ENCODE measurements at regions not wholly inside any gene's neighbourhood (a gene's known extent, or its start where the extent isn't known, plus 50 kb on each side); places are given as distances from the start of the nearest gene placed in this dataset.
A peak's percentile ranks its signal among the peaks of the same experiment; 100 is the strongest.

GRCh38 chr12:88644946-88645702 is 64.9 kb upstream of the KITLG start:
- H4K91ac ChIP-seq (ENCODE audit: low read length), result no peak overlapping the region
- no peaks in the 10 kb centered on the region for H3K79me1 ChIP-seq (replicated peaks; ENCODE audit: low read length, poor library complexity, severe bottlenecking)
- no peak overlapping the region for H3K4ac ChIP-seq (ENCODE audit: low read depth in 1 of 2, low read length in 2 of 2)
- H3K18ac ChIP-seq (ENCODE audit: low read depth in 1 of 2, low read length in 2 of 2), result no peak overlapping the region
- no peak overlapping the region for H3K4me3 ChIP-seq (ENCODE audit: insufficient read depth in 1 of 2, low read depth in 1 of 2, low read length in 2 of 2)
- no peaks in the 10 kb centered on the region for H3K4me1 ChIP-seq (ENCODE audit: control insufficient read depth, insufficient read depth, low read depth, low read length)
- no peak overlapping the region for H3K4me2 ChIP-seq (ENCODE audit: low read length, poor library complexity, severe bottlenecking)
- H2BK120ac ChIP-seq (ENCODE audit: low read depth, low read length), result no peak overlapping the region
- H3K36me3 ChIP-seq (ENCODE audit: control insufficient read depth in 1 of 2, insufficient read depth in 2 of 2, low read depth in 1 of 2, low read length in 2 of 2), result no peaks in the 10 kb centered on the region
- no peaks in the 10 kb centered on the region for H3K9me3 ChIP-seq (ENCODE audit: control insufficient read depth, low read length)
- no peak overlapping the region for H2AK5ac ChIP-seq (ENCODE audit: low read length, severe bottlenecking)
- H3K9ac ChIP-seq (ENCODE audit: low read length), result no peak overlapping the region
- H2BK5ac ChIP-seq (ENCODE audit: low read depth, low read length, poor library complexity, severe bottlenecking), result no peak overlapping the region
- H3K23ac ChIP-seq (ENCODE audit: low read length in 2 of 2), result no peak overlapping the region
- no peak overlapping the region for H3K14ac ChIP-seq (ENCODE audit: low read length in 2 of 2)
- H4K8ac ChIP-seq (ENCODE audit: low read length), result no peak overlapping the region
- WGBS, result 98% methylated on average over 6 of the region's 7 CpGs
- H2AFZ ChIP-seq (ENCODE audit: low read depth, low read length), result no peak overlapping the region
- no peak overlapping the region for H2BK12ac ChIP-seq (ENCODE audit: low read length in 2 of 2)
- DNase-seq, result no peak
- H3K27me3 ChIP-seq (ENCODE audit: control insufficient read depth in 1 of 2, insufficient read depth in 1 of 2, low read length in 2 of 2), result no peaks in the 10 kb centered on the region
- H3K27ac ChIP-seq (ENCODE audit: low read length, poor library complexity, severe bottlenecking), result no peak overlapping the region
- H2BK15ac ChIP-seq (ENCODE audit: low read depth, poor library complexity, severe bottlenecking), result no peak overlapping the region

- Histone ChIP-seq H2BK120ac (ENCODE audit: low read depth, low read length) (no peak overlapping the region), H3K9me3 (ENCODE audit: control insufficient read depth, low read length) (no peaks in the 10 kb centered on the region), H2BK15ac (ENCODE audit: low read depth, poor library complexity, severe bottlenecking) (no peak overlapping the region), H3K79me1 (replicated peaks; ENCODE audit: low read length, poor library complexity, severe bottlenecking) (no peaks in the 10 kb centered on the region), H3K4me2 (ENCODE audit: low read length, poor library complexity, severe bottlenecking) (no peak overlapping the region), H3K23ac (ENCODE audit: low read length in 2 of 2) (no peak overlapping the region), H3K4me1 (ENCODE audit: control insufficient read depth, insufficient read depth, low read depth, low read length) (no peaks in the 10 kb centered on the region), H2BK12ac (ENCODE audit: low read length in 2 of 2) (no peak overlapping the region), H3K4me3 (ENCODE audit: insufficient read depth in 1 of 2, low read depth in 1 of 2, low read length in 2 of 2) (no peak overlapping the region), H3K27me3 (ENCODE audit: control insufficient read depth in 1 of 2, insufficient read depth in 1 of 2, low read length in 2 of 2) (no peaks in the 10 kb centered on the region), H4K91ac (ENCODE audit: low read length) (no peak overlapping the region), H3K18ac (ENCODE audit: low read depth in 1 of 2, low read length in 2 of 2) (no peak overlapping the region), H3K27ac (ENCODE audit: low read length, poor library complexity, severe bottlenecking) (no peak overlapping the region), H2AFZ (ENCODE audit: low read depth, low read length) (no peak overlapping the region), H3K9ac (ENCODE audit: low read length) (no peak overlapping the region), H2AK5ac (ENCODE audit: low read length, severe bottlenecking) (no peak overlapping the region), H3K14ac (ENCODE audit: low read length in 2 of 2) (no peak overlapping the region), H4K8ac (ENCODE audit: low read length) (no peak overlapping the region), H3K36me3 (ENCODE audit: control insufficient read depth in 1 of 2, insufficient read depth in 2 of 2, low read depth in 1 of 2, low read length in 2 of 2) (no peaks in the 10 kb centered on the region), H3K4ac (ENCODE audit: low read depth in 1 of 2, low read length in 2 of 2) (no peak overlapping the region), H2BK5ac (ENCODE audit: low read depth, low read length, poor library complexity, severe bottlenecking) (no peak overlapping the region)
- DNase-seq, result no peak
- WGBS, result no CpG with 5 or more reads among the region's 2 CpGs
Observed at GRCh38 chr12:88643685-88644084, 63.4 kb upstream of the KITLG start.

GRCh38 chr12:88642675-88643431 is 62.6 kb upstream of the KITLG start:
- Histone ChIP-seq H4K8ac (ENCODE audit: low read length) (no peak overlapping the region), H3K4me3 (ENCODE audit: insufficient read depth in 1 of 2, low read depth in 1 of 2, low read length in 2 of 2) (no peak overlapping the region), H3K36me3 (ENCODE audit: control insufficient read depth in 1 of 2, insufficient read depth in 2 of 2, low read depth in 1 of 2, low read length in 2 of 2) (no peaks in the 10 kb centered on the region), H3K23ac (ENCODE audit: low read length in 2 of 2) (no peak overlapping the region), H4K91ac (ENCODE audit: low read length) (no peak overlapping the region), H3K9me3 (ENCODE audit: control insufficient read depth, low read length) (no peaks in the 10 kb centered on the region), H3K18ac (ENCODE audit: low read depth in 1 of 2, low read length in 2 of 2) (no peak overlapping the region), H3K14ac (ENCODE audit: low read length in 2 of 2) (no peak overlapping the region), H3K4ac (ENCODE audit: low read depth in 1 of 2, low read length in 2 of 2) (no peak overlapping the region), H3K79me1 (replicated peaks; ENCODE audit: low read length, poor library complexity, severe bottlenecking) (no peaks in the 10 kb centered on the region), H2AFZ (ENCODE audit: low read depth, low read length) (no peak overlapping the region), H3K27me3 (ENCODE audit: control insufficient read depth in 1 of 2, insufficient read depth in 1 of 2, low read length in 2 of 2) (no peaks in the 10 kb centered on the region), H3K4me1 (ENCODE audit: control insufficient read depth, insufficient read depth, low read depth, low read length) (no peaks in the 10 kb centered on the region), H3K4me2 (ENCODE audit: low read length, poor library complexity, severe bottlenecking) (no peak overlapping the region), H2BK120ac (ENCODE audit: low read depth, low read length) (no peak overlapping the region), H2BK12ac (ENCODE audit: low read length in 2 of 2) (no peak overlapping the region), H2BK5ac (ENCODE audit: low read depth, low read length, poor library complexity, severe bottlenecking) (no peak overlapping the region), H3K9ac (ENCODE audit: low read length) (no peak overlapping the region), H2AK5ac (ENCODE audit: low read length, severe bottlenecking) (no peak overlapping the region), H2BK15ac (ENCODE audit: low read depth, poor library complexity, severe bottlenecking) (no peak overlapping the region), H3K27ac (ENCODE audit: low read length, poor library complexity, severe bottlenecking) (no peak overlapping the region)
- WGBS, result no CpG with 5 or more reads among the region's 1 CpG
- no peak for DNase-seq

- Histone ChIP-seq H2AFZ (ENCODE audit: low read depth, low read length) (no peak overlapping the region), H4K91ac (ENCODE audit: low read length) (no peak overlapping the region), H2BK12ac (ENCODE audit: low read length in 2 of 2) (no peak overlapping the region), H3K4me3 (ENCODE audit: insufficient read depth in 1 of 2, low read depth in 1 of 2, low read length in 2 of 2) (peak overlapping the region in 1 of 2 experiments; percentile 56), H4K8ac (ENCODE audit: low read length) (peak overlapping the region; percentile 61), H3K14ac (ENCODE audit: low read length in 2 of 2) (no peak overlapping the region), H2BK5ac (ENCODE audit: low read depth, low read length, poor library complexity, severe bottlenecking) (no peak overlapping the region), H2AK5ac (ENCODE audit: low read length, severe bottlenecking) (no peak overlapping the region), H3K36me3 (ENCODE audit: control insufficient read depth in 1 of 2, insufficient read depth in 2 of 2, low read depth in 1 of 2, low read length in 2 of 2) (no peaks in the 10 kb centered on the region), H3K9me3 (ENCODE audit: control insufficient read depth, low read length) (no peaks in the 10 kb centered on the region), H2BK15ac (ENCODE audit: low read depth, poor library complexity, severe bottlenecking) (no peak overlapping the region), H3K79me1 (replicated peaks; ENCODE audit: low read length, poor library complexity, severe bottlenecking) (no peaks in the 10 kb centered on the region), H3K4me2 (ENCODE audit: low read length, poor library complexity, severe bottlenecking) (no peak overlapping the region), H3K4me1 (ENCODE audit: control insufficient read depth, insufficient read depth, low read depth, low read length) (no peaks in the 10 kb centered on the region), H3K23ac (ENCODE audit: low read length in 2 of 2) (no peak overlapping the region), H3K4ac (ENCODE audit: low read depth in 1 of 2, low read length in 2 of 2) (no peak overlapping the region), H2BK120ac (ENCODE audit: low read depth, low read length) (no peak overlapping the region), H3K9ac (ENCODE audit: low read length) (peak overlapping the region; percentile 85), H3K27ac (ENCODE audit: low read length, poor library complexity, severe bottlenecking) (no peak overlapping the region), H3K18ac (ENCODE audit: low read depth in 1 of 2, low read length in 2 of 2) (peak overlapping the region in 1 of 2 experiments; percentile 61), H3K27me3 (ENCODE audit: control insufficient read depth in 1 of 2, insufficient read depth in 1 of 2, low read length in 2 of 2) (no peaks in the 10 kb centered on the region)
- WGBS, result 37% methylated on average over 6 of the region's 6 CpGs
- peak; percentile 44 for DNase-seq
Observed at GRCh38 chr12:88638966-88639760, 58.9 kb upstream of the KITLG start.
